ENCODE measurements at regions not wholly inside any gene's neighbourhood (a gene's known extent, or its start where the extent isn't known, plus 50 kb on each side); places are given as distances from the start of the nearest gene placed in this dataset.
"Not testable (repeated sequence)": the region's sequence is repeated elsewhere in the genome, so short reads cannot be mapped to it uniquely, and the experiment has no call there.

DNA sequence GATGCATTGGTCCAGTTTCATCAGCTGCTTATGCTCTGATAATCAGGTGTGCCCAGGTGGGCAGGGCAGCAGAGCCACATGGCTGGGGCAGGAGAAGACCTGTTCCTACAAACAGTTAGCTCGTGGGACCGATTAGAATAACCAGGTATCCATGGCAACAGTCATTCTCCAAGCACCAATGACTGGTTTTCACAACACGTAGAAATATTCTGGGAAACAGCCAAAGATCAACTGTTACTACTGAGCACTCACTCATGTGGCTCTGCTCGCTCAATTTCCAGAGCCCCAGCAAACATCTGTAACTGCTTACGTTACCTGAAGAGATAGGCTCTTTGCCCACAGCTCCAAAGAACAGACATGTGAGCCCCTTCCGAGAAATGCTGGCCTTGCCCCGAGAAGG is 302.0 kb downstream of the AGTPBP1 start:
- Histone ChIP-seq H3F3A (ENCODE audit: low read length, unreplicated experiment) (no peaks in the 10 kb centered on the region), H3K9me2 (replicated peaks; ENCODE audit: low read length) (no peaks in the 10 kb centered on the region), H3K4me3 (ENCODE audit: low read length) (no peak overlapping the region), H3K4me1 (ENCODE audit: insufficient read depth, low read length) (no peaks in the 10 kb centered on the region), H4K20me1 (ENCODE audit: low read length) (no peaks in the 10 kb centered on the region), H3K27me3 (ENCODE audit: low read length) (no peaks in the 10 kb centered on the region), H3K9me3 (ENCODE audit: low read length) (no peaks in the 10 kb centered on the region), H3K79me2 (ENCODE audit: low read length) (no peaks in the 10 kb centered on the region), H3K9ac (ENCODE audit: low read length) (no peak overlapping the region), H3K27ac (ENCODE audit: low read length) (no peak overlapping the region), H3K4me2 (ENCODE audit: low read length) (no peak overlapping the region), H3K36me3 (ENCODE audit: low read depth, low read length) (no peaks in the 10 kb centered on the region), H2AFZ (ENCODE audit: low read length) (no peak overlapping the region)
- ChIA-PET CTCF (no interaction called here), POLR2A (ENCODE audit: unreplicated experiment) (no interaction called here)
- no TSS peak for BruUV-seq (replicated peaks)
- ATAC-seq (no peak), DNase-seq (no peak)
- intact Hi-C loops (cut with micrococcal nuclease) = no loop called here
- TF ChIP-seq EZH2 (IDR thresholded peaks at IDR 0.05; ENCODE audit: low read length, unreplicated experiment) = no peak
- TF ChIP-seq, protein P1, sequence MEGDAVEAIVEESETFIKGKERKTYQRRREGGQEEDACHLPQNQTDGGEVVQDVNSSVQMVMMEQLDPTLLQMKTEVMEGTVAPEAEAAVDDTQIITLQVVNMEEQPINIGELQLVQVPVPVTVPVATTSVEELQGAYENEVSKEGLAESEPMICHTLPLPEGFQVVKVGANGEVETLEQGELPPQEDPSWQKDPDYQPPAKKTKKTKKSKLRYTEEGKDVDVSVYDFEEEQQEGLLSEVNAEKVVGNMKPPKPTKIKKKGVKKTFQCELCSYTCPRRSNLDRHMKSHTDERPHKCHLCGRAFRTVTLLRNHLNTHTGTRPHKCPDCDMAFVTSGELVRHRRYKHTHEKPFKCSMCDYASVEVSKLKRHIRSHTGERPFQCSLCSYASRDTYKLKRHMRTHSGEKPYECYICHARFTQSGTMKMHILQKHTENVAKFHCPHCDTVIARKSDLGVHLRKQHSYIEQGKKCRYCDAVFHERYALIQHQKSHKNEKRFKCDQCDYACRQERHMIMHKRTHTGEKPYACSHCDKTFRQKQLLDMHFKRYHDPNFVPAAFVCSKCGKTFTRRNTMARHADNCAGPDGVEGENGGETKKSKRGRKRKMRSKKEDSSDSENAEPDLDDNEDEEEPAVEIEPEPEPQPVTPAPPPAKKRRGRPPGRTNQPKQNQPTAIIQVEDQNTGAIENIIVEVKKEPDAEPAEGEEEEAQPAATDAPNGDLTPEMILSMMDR (conservative IDR thresholded peaks at IDR 0.05; ENCODE audit: low read depth, low read length) = no peak
- TF ChIP-seq EZH2phosphoT487 (IDR thresholded peaks at IDR 0.05; ENCODE audit: borderline replicate concordance, low read length) = no peak

- H4K20me1 ChIP-seq (ENCODE audit: low read length); H3K27me3 ChIP-seq (ENCODE audit: low read length); ATAC-seq; H3K4me3 ChIP-seq (ENCODE audit: low read length); intact Hi-C loops (cut with micrococcal nuclease); H3F3A ChIP-seq (ENCODE audit: low read length, unreplicated experiment); CTCF ChIA-PET; DNase-seq; H3K9ac ChIP-seq (ENCODE audit: low read length); H3K79me2 ChIP-seq (ENCODE audit: low read length); H3K9me3 ChIP-seq (ENCODE audit: low read length); BruUV-seq (replicated peaks); H3K36me3 ChIP-seq (ENCODE audit: low read depth, low read length); POLR2A ChIA-PET (ENCODE audit: unreplicated experiment); H3K27ac ChIP-seq (ENCODE audit: low read length); H3K9me2 ChIP-seq (replicated peaks; ENCODE audit: low read length); H2AFZ ChIP-seq (ENCODE audit: low read length): not testable (repeated sequence)
- peak overlapping the region; percentile 34 for H3K4me2 ChIP-seq (ENCODE audit: low read length)
- peaks cover 20% of the 10 kb centered on the region for H3K4me1 ChIP-seq (ENCODE audit: insufficient read depth, low read length)
Measured at GRCh38 chr9:85433956-85434355, 307.8 kb downstream of the AGTPBP1 start.

DNA sequence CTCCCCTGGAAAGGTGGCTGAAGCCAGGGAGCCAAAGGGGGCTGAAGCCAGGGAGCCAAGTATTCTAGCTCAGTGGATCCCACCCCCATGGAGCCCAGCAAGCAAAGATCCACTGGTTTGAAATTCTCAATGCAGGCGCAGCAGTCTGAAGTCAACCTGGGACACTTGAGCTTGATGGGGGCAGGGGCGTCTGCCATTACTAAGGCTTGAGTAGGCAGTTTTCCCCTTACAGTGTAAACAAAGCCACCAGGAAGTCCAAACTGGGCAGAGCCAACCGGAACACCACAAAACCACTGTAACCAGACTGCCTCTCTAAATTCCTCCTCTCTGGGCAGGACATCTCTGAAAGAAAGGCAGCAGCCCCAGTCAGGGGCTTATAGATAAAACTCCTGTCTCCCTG is 308.2 kb downstream of the AGTPBP1 start:
- H3K4me3 ChIP-seq (ENCODE audit: low read length); H3F3A ChIP-seq (ENCODE audit: low read length, unreplicated experiment); ATAC-seq; H3K36me3 ChIP-seq (ENCODE audit: low read depth, low read length); CTCF ChIA-PET; POLR2A ChIA-PET (ENCODE audit: unreplicated experiment); H3K9ac ChIP-seq (ENCODE audit: low read length); H3K27ac ChIP-seq (ENCODE audit: low read length); H3K79me2 ChIP-seq (ENCODE audit: low read length); intact Hi-C loops (cut with micrococcal nuclease); H3K9me3 ChIP-seq (ENCODE audit: low read length); H3K9me2 ChIP-seq (replicated peaks; ENCODE audit: low read length); H3K27me3 ChIP-seq (ENCODE audit: low read length); H2AFZ ChIP-seq (ENCODE audit: low read length); H4K20me1 ChIP-seq (ENCODE audit: low read length); BruUV-seq (replicated peaks): not testable (repeated sequence)
- Histone ChIP-seq H3K4me2 (ENCODE audit: low read length) (peak overlapping the region; percentile 34), H3K4me1 (ENCODE audit: insufficient read depth, low read length) (peaks cover 20% of the 10 kb centered on the region)
- peak; percentile 62 for DNase-seq

DNA sequence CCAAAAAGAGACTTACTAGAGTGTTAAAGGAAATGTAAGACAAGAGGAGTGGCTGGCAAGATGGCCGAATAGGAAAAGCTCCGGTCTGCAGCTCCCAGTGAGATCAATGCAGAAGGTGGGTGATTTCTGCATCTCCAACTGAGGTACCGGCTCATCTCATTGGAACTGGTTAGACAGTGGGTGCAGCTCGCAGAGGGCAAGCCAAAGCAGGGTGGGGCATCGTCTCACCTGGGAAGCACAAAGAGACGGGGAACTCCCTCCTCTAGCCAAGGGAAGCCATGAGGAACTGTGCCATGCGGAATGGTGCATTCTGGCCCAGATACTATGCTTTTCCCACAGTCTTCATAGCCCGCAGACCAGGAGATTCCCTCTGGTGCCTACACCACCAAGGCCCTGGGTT is 308.7 kb downstream of the AGTPBP1 start:
- H3K9ac ChIP-seq (ENCODE audit: low read length) = no peak overlapping the region
- no peaks in the 10 kb centered on the region for H3K79me2 ChIP-seq (ENCODE audit: low read length)
- H3K27me3 ChIP-seq (ENCODE audit: low read length) = no peaks in the 10 kb centered on the region
- POLR2A ChIA-PET (ENCODE audit: unreplicated experiment) = no interaction called here
- H3K4me1 ChIP-seq (ENCODE audit: insufficient read depth, low read length) = peaks cover 20% of the 10 kb centered on the region
- no peaks in the 10 kb centered on the region for H3K9me2 ChIP-seq (replicated peaks; ENCODE audit: low read length)
- DNase-seq (no peak), ATAC-seq (no peak)
- no peaks in the 10 kb centered on the region for H3K9me3 ChIP-seq (ENCODE audit: low read length)
- 0 out of 2 replicates have a peak overlapping the region, but pooled peaks have one; percentile 34 for H3K4me2 ChIP-seq (ENCODE audit: low read length)
- TF ChIP-seq EZH2phosphoT487 (IDR thresholded peaks at IDR 0.05; ENCODE audit: borderline replicate concordance, low read length) (no peak), EZH2 (IDR thresholded peaks at IDR 0.05; ENCODE audit: low read length, unreplicated experiment) (no peak)
- TF ChIP-seq, protein P1 (conservative IDR thresholded peaks at IDR 0.05; ENCODE audit: low read depth, low read length) = no peak
- H3F3A ChIP-seq (ENCODE audit: low read length, unreplicated experiment) = no peaks in the 10 kb centered on the region
- H3K27ac ChIP-seq (ENCODE audit: low read length) = no peak overlapping the region
- intact Hi-C loops (cut with micrococcal nuclease) = no loop called here
- CTCF ChIA-PET = no interaction called here
- BruUV-seq (replicated peaks) = no TSS peak
- no peaks in the 10 kb centered on the region for H4K20me1 ChIP-seq (ENCODE audit: low read length)
- H3K36me3 ChIP-seq (ENCODE audit: low read depth, low read length) = no peaks in the 10 kb centered on the region
- H2AFZ ChIP-seq (ENCODE audit: low read length) = no peak overlapping the region
- no peak overlapping the region for H3K4me3 ChIP-seq (ENCODE audit: low read length)

All from PC-3 (cell line).